ENCODE measurements at regions not wholly inside any gene's neighbourhood (a gene's known extent, or its start where the extent isn't known, plus 50 kb on each side); places are given as distances from the start of the nearest gene placed in this dataset.

DNA sequence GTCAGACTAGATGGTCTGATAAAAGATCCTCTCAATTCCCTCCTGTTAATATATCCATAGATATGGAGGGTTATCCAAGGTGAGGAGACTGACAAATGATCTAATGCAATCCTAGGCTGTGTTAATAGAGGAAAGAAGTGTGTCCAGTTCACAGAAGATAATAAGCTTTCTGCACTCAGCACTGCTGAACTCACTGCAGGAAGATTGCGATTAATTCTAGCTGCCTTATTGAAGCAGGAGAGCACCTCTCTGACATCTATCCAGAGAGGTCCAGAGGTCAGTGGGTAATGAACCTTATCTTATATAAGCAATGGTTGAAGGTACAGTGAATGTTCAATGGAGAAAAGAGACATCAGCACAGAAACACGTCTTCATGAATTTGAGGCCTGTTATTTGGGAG is 75.9 kb upstream of the SLC10A2 start:
- H3K27me3 ChIP-seq (ENCODE audit: low read depth, low read length), result no peaks in the 10 kb centered on the region
- H3K4me2 ChIP-seq (ENCODE audit: low read length), result no peak overlapping the region
- H3K79me2 ChIP-seq (ENCODE audit: low read length), result no peaks in the 10 kb centered on the region
- H2AFZ ChIP-seq (ENCODE audit: low read depth, low read length), result no peak overlapping the region
- no peaks in the 10 kb centered on the region for H3K4me1 ChIP-seq (ENCODE audit: low read length)
- no peaks in the 10 kb centered on the region for H3K36me3 ChIP-seq (replicated peaks; ENCODE audit: low read depth, low read length)
- no peak overlapping the region for H3K4me3 ChIP-seq (ENCODE audit: low read length)
- H3K9ac ChIP-seq (ENCODE audit: low read length), result no peak overlapping the region
- TF ChIP-seq EZH2phosphoT487 (IDR thresholded peaks at IDR 0.05; ENCODE audit: low read depth), result no peak
- TF ChIP-seq, protein P1, sequence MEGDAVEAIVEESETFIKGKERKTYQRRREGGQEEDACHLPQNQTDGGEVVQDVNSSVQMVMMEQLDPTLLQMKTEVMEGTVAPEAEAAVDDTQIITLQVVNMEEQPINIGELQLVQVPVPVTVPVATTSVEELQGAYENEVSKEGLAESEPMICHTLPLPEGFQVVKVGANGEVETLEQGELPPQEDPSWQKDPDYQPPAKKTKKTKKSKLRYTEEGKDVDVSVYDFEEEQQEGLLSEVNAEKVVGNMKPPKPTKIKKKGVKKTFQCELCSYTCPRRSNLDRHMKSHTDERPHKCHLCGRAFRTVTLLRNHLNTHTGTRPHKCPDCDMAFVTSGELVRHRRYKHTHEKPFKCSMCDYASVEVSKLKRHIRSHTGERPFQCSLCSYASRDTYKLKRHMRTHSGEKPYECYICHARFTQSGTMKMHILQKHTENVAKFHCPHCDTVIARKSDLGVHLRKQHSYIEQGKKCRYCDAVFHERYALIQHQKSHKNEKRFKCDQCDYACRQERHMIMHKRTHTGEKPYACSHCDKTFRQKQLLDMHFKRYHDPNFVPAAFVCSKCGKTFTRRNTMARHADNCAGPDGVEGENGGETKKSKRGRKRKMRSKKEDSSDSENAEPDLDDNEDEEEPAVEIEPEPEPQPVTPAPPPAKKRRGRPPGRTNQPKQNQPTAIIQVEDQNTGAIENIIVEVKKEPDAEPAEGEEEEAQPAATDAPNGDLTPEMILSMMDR (IDR thresholded peaks at IDR 0.05; ENCODE audit: low read depth, low read length), result no peak
- H4K20me1 ChIP-seq (ENCODE audit: insufficient read depth, low read length), result no peaks in the 10 kb centered on the region
- H3K9me3 ChIP-seq (ENCODE audit: insufficient read depth, low read length), result no peaks in the 10 kb centered on the region
- no peak overlapping the region for H3K27ac ChIP-seq (ENCODE audit: low read length)

DNA sequence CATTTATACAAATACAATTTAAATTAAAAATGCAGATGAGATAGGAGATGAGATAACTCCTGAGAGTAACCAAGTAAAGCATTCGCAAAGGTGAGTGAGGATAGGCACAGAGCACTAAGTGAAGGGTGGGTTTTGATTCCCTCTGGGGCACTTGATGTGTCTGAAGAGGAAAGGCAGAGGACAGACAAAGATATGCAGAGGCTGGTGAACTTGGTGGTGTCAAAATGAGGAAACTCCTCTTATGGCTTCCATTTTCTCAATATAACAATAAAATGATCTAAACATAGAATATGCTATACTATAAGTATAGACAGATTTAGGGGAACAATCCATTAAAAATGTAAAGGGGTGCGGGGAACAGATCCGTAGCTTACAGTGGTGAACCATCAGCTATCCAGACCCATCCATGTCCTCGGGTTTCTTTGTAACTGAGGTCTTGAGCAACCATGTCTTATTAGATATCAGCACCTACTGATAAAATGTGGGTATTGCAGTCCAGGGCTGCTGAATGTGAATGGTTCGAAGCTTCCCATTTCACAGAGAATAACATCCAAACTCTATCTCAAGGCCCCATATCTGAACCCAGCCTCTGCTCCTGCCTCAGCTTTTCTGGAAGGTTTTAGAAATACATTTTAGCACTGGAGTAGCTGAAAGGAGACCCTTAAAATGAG is 73.9 kb upstream of the SLC10A2 start:
- no peak overlapping the region for H3K4me3 ChIP-seq (ENCODE audit: low read length)
- no peaks in the 10 kb centered on the region for H3K4me1 ChIP-seq (ENCODE audit: low read length)
- H3K4me2 ChIP-seq (ENCODE audit: low read length), result no peak overlapping the region
- no peak for TF ChIP-seq EZH2phosphoT487 (IDR thresholded peaks at IDR 0.05; ENCODE audit: low read depth)
- TF ChIP-seq, protein P1 (IDR thresholded peaks at IDR 0.05; ENCODE audit: low read depth, low read length), result peak; percentile 85
- H3K36me3 ChIP-seq (replicated peaks; ENCODE audit: low read depth, low read length), result no peaks in the 10 kb centered on the region
- no peaks in the 10 kb centered on the region for H3K79me2 ChIP-seq (ENCODE audit: low read length)
- peak overlapping the region; percentile 26; the same call in 1 of the 2 replicates for H2AFZ ChIP-seq (ENCODE audit: low read depth, low read length)
- H4K20me1 ChIP-seq (ENCODE audit: insufficient read depth, low read length), result no peaks in the 10 kb centered on the region
- H3K27me3 ChIP-seq (ENCODE audit: low read depth, low read length), result no peaks in the 10 kb centered on the region
- no peak overlapping the region for H3K27ac ChIP-seq (ENCODE audit: low read length)
- no peak overlapping the region for H3K9ac ChIP-seq (ENCODE audit: low read length)
- H3K9me3 ChIP-seq (ENCODE audit: insufficient read depth, low read length), result no peaks in the 10 kb centered on the region

DNA sequence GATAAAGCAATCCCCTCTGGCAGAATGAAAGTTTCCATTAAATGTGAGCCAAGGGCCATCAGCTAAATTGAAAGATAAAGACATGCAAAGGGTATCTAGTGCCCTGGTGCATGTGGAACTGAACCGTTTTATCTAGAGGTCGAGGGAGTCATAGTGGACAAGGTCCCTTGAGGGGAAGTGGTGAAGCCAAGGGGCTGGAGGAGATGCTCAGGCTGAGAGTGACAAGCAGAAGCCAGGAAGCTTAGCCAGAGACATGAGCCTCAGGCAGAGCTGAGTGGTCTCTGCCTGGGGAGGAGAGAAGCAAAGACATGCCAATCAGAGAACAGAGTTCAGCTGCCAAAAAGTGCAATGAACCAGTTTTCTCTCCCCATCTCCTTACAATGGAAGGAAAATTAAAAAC is 68.1 kb upstream of the SLC10A2 start:
- no peaks in the 10 kb centered on the region for H3K36me3 ChIP-seq (replicated peaks; ENCODE audit: low read depth, low read length)
- no peak overlapping the region for H3K4me2 ChIP-seq (ENCODE audit: low read length)
- H4K20me1 ChIP-seq (ENCODE audit: insufficient read depth, low read length), result no peaks in the 10 kb centered on the region
- no peaks in the 10 kb centered on the region for H3K4me1 ChIP-seq (ENCODE audit: low read length)
- no peak overlapping the region for H3K9ac ChIP-seq (ENCODE audit: low read length)
- no peak overlapping the region for H3K27ac ChIP-seq (ENCODE audit: low read length)
- TF ChIP-seq, protein P1 (IDR thresholded peaks at IDR 0.05; ENCODE audit: low read depth, low read length), result no peak
- no peak for TF ChIP-seq EZH2phosphoT487 (IDR thresholded peaks at IDR 0.05; ENCODE audit: low read depth)
- no peak overlapping the region for H2AFZ ChIP-seq (ENCODE audit: low read depth, low read length)
- H3K4me3 ChIP-seq (ENCODE audit: low read length), result no peak overlapping the region
- no peaks in the 10 kb centered on the region for H3K27me3 ChIP-seq (ENCODE audit: low read depth, low read length)
- H3K9me3 ChIP-seq (ENCODE audit: insufficient read depth, low read length), result no peaks in the 10 kb centered on the region
- H3K79me2 ChIP-seq (ENCODE audit: low read length), result no peaks in the 10 kb centered on the region

DNA sequence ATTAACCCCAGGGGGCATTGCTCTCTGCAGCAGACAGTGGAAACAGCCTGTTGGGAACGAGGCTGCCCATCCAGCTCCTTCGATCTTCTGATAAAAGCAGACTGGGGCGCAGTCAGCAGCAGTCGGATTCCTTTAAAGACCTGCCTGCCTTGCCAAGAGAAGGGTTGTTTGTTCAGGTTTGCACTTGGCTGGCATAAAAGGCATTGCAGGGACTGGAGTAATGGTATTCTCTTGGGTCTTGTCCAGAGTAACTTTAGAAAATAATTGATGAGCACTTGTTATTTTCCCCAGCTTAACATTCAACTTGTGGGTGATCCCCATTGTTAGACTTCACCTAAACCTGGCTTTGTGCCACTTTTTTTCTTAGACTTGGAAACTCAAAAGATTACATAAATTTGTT is 67.3 kb upstream of the SLC10A2 start:
- H3K9me3 ChIP-seq (ENCODE audit: insufficient read depth, low read length), result no peaks in the 10 kb centered on the region
- H2AFZ ChIP-seq (ENCODE audit: low read depth, low read length), result no peak overlapping the region
- H3K79me2 ChIP-seq (ENCODE audit: low read length), result no peaks in the 10 kb centered on the region
- H3K9ac ChIP-seq (ENCODE audit: low read length), result no peak overlapping the region
- no peaks in the 10 kb centered on the region for H3K36me3 ChIP-seq (replicated peaks; ENCODE audit: low read depth, low read length)
- H3K4me1 ChIP-seq (ENCODE audit: low read length), result no peaks in the 10 kb centered on the region
- no peak for TF ChIP-seq EZH2phosphoT487 (IDR thresholded peaks at IDR 0.05; ENCODE audit: low read depth)
- TF ChIP-seq, protein P1 (IDR thresholded peaks at IDR 0.05; ENCODE audit: low read depth, low read length), result no peak
- H3K4me2 ChIP-seq (ENCODE audit: low read length), result no peak overlapping the region
- no peak overlapping the region for H3K4me3 ChIP-seq (ENCODE audit: low read length)
- H4K20me1 ChIP-seq (ENCODE audit: insufficient read depth, low read length), result no peaks in the 10 kb centered on the region
- H3K27ac ChIP-seq (ENCODE audit: low read length), result no peak overlapping the region
- no peaks in the 10 kb centered on the region for H3K27me3 ChIP-seq (ENCODE audit: low read depth, low read length)

All from OCI-LY3 (cell line).